Cardiac muscle cell (in vitro differentiated cells and primary cell): ENCODE measurements at regions not wholly inside any gene's neighbourhood (a gene's known extent, or its start where the extent isn't known, plus 50 kb on each side); places are given as distances from the start of the nearest gene placed in this dataset.

Experiments
- DNase-seq, 2 donors: peaks; one replicate each; pipeline versions ENCODE4 v3.0.0 to v3.0.0-alpha.2; 2010 to 2017; ENCODE audit warnings: low read depth in 1 of 2, low spot score in 1 of 2
- H3K27ac ChIP-seq: fragments of 200-600 bp; sonication (generic); 2 replicates; pipeline ENCODE4 v1.5.1; 2016
- H3K27me3 ChIP-seq: fragments of 200-600 bp; sonication (generic); 2 replicates; pipeline ENCODE4 v1.6.0; 2016; ENCODE audit warnings: control low read depth
- H3K36me3 ChIP-seq: fragments of 200-600 bp; sonication (generic); 2 replicates; pipeline ENCODE4 v1.5.1; 2016; ENCODE audit warnings: control low read depth
- H3K4me1 ChIP-seq: fragments of 200-600 bp; sonication (generic); 2 replicates; pipeline ENCODE4 v1.8.1; 2017; ENCODE audit warnings: low read depth, mild to moderate bottlenecking, mixed run types
- H3K4me3 ChIP-seq: fragments of 200-600 bp; sonication (generic); 2 replicates; pipeline ENCODE4 v1.5.1; 2016; ENCODE audit warnings: mild to moderate bottlenecking
- H3K9me3 ChIP-seq: fragments of 200-600 bp; sonication (generic); 2 replicates; pipeline ENCODE4 v1.5.1; 2017; ENCODE audit warnings: low read depth, mild to moderate bottlenecking, control low read depth
- CTCF ChIP-seq: IDR thresholded peaks from 2 replicates; pipeline ENCODE4 v1.5.1; 2012; ENCODE audit warnings: low read depth, mild to moderate bottlenecking, low read length

- Histone ChIP-seq H3K9me3 (no peaks in the 10 kb centered on the region), H3K27ac (no peak overlapping the region), H3K27me3 (no peaks in the 10 kb centered on the region), H3K4me3 (no peak overlapping the region), H3K4me1 (no peaks in the 10 kb centered on the region), H3K36me3 (no peaks in the 10 kb centered on the region)
- DNase-seq, result no peak
- TF ChIP-seq CTCF, result no peak
Observed at GRCh38 chr1:187870552-187870951, 1041.8 kb downstream of the PLA2G4A start.

- no peaks in the 10 kb centered on the region for H3K27me3 ChIP-seq
- H3K9me3 ChIP-seq, result no peaks in the 10 kb centered on the region
- no peak overlapping the region for H3K27ac ChIP-seq
- no peak overlapping the region for H3K4me3 ChIP-seq
- TF ChIP-seq CTCF, result no peak
- H3K4me1 ChIP-seq, result no peaks in the 10 kb centered on the region
- no peaks in the 10 kb centered on the region for H3K36me3 ChIP-seq
- DNase-seq, result peak in 1 of 2 donors; percentile 26
Observed at GRCh38 chr1:187871177-187871845, 1042.6 kb downstream of the PLA2G4A start.

- no peaks in the 10 kb centered on the region for H3K27me3 ChIP-seq
- no peak for TF ChIP-seq CTCF
- no peaks in the 10 kb centered on the region for H3K4me1 ChIP-seq
- DNase-seq, result no peak
- no peak overlapping the region for H3K27ac ChIP-seq
- H3K4me3 ChIP-seq, result no peak overlapping the region
- no peaks in the 10 kb centered on the region for H3K36me3 ChIP-seq
- no peaks in the 10 kb centered on the region for H3K9me3 ChIP-seq
Observed at GRCh38 chr1:187872550-187872949, 1043.8 kb downstream of the PLA2G4A start.

GRCh38 chr1:187873126-187873525, 1044.4 kb downstream of the PLA2G4A start:
- no peak overlapping the region for H3K4me3 ChIP-seq
- H3K36me3 ChIP-seq, result no peaks in the 10 kb centered on the region
- H3K4me1 ChIP-seq, result no peaks in the 10 kb centered on the region
- no peak for TF ChIP-seq CTCF
- no peak overlapping the region for H3K27ac ChIP-seq
- no peaks in the 10 kb centered on the region for H3K27me3 ChIP-seq
- H3K9me3 ChIP-seq, result no peaks in the 10 kb centered on the region
- DNase-seq, result no peak

- H3K9me3 ChIP-seq, result no peaks in the 10 kb centered on the region
- TF ChIP-seq CTCF, result no peak
- H3K4me1 ChIP-seq, result no peaks in the 10 kb centered on the region
- no peak for DNase-seq
- no peak overlapping the region for H3K27ac ChIP-seq
- H3K4me3 ChIP-seq, result no peak overlapping the region
- no peaks in the 10 kb centered on the region for H3K36me3 ChIP-seq
- no peaks in the 10 kb centered on the region for H3K27me3 ChIP-seq
Observed at GRCh38 chr1:187876775-187877174, 1048.0 kb downstream of the PLA2G4A start.
